ENCODE measurements at regions not wholly inside any gene's neighbourhood (a gene's known extent, or its start where the extent isn't known, plus 50 kb on each side); places are given as distances from the start of the nearest gene placed in this dataset.

GRCh38 chr15:93485438-93486327 is 396.7 kb upstream of the RGMA start:
- Histone ChIP-seq H3K36me3 (ENCODE audit: control insufficient read depth, insufficient read depth, low read length) (no peaks in the 10 kb centered on the region), H3K9ac (ENCODE audit: low read length) (no peak overlapping the region), H3K4me1 (ENCODE audit: control insufficient read depth, insufficient read depth, low read length) (no peaks in the 10 kb centered on the region), H3K27me3 (ENCODE audit: control insufficient read depth, insufficient read depth, low read length) (no peaks in the 10 kb centered on the region), H3K9me3 (ENCODE audit: control insufficient read depth, low read length) (no peaks in the 10 kb centered on the region), H3K4me3 (ENCODE audit: low read length) (no peak overlapping the region)

DNA sequence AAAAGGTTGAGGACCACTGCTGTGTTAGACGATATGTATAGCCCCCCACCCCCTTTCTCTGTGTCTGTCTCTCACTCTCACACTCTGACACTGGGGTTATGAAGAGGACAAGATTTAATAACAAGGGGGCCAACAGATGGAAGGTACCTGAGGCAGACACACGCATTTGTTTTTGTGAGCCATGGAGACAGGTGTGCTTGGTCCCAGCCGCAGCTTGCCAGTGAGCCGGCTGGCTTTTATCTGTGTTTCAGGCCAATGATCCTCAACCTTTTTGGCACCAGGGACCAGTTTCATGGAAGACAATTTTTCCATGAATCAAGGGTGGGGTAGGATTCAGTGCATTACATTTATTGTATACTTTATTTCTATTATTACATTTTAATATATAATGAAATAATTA is 394.9 kb upstream of the RGMA start:
- Histone ChIP-seq H3K9ac (ENCODE audit: low read length) (no peak overlapping the region), H3K4me1 (ENCODE audit: control insufficient read depth, insufficient read depth, low read length) (no peaks in the 10 kb centered on the region), H3K36me3 (ENCODE audit: control insufficient read depth, insufficient read depth, low read length) (no peaks in the 10 kb centered on the region), H3K27me3 (ENCODE audit: control insufficient read depth, insufficient read depth, low read length) (no peaks in the 10 kb centered on the region), H3K9me3 (ENCODE audit: control insufficient read depth, low read length) (no peaks in the 10 kb centered on the region), H3K4me3 (ENCODE audit: low read length) (no peak overlapping the region)

GRCh38 chr15:93482731-93483130 is 393.7 kb upstream of the RGMA start:
- Histone ChIP-seq H3K27me3 (ENCODE audit: control insufficient read depth, insufficient read depth, low read length) (no peaks in the 10 kb centered on the region), H3K9me3 (ENCODE audit: control insufficient read depth, low read length) (no peaks in the 10 kb centered on the region), H3K4me1 (ENCODE audit: control insufficient read depth, insufficient read depth, low read length) (no peaks in the 10 kb centered on the region), H3K9ac (ENCODE audit: low read length) (no peak overlapping the region), H3K4me3 (ENCODE audit: low read length) (no peak overlapping the region), H3K36me3 (ENCODE audit: control insufficient read depth, insufficient read depth, low read length) (no peaks in the 10 kb centered on the region)

DNA sequence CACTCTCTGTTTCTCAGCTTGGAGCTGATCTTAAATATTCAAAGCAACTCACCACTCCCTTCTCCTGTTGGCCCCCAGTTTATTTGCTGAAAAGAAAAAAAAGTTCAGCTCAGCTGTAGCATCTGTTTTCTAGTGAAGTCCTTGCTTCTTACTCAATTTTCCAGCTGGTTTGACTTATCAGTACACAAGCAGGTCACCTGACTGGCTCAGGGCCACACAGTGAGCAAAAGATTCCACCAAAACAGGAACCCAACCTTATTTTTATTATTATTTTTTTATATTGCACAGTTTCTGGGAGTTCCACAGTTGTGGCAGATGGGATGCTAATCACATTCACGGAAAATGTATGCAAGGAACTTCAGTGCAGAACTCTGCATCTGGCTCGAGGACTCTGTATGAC is 390.7 kb upstream of the RGMA start:
- no peak overlapping the region for H3K4me3 ChIP-seq (ENCODE audit: low read length)
- no peaks in the 10 kb centered on the region for H3K4me1 ChIP-seq (ENCODE audit: control insufficient read depth, insufficient read depth, low read length)
- no peaks in the 10 kb centered on the region for H3K27me3 ChIP-seq (ENCODE audit: control insufficient read depth, insufficient read depth, low read length)
- H3K36me3 ChIP-seq (ENCODE audit: control insufficient read depth, insufficient read depth, low read length), result no peaks in the 10 kb centered on the region
- no peak overlapping the region for H3K9ac ChIP-seq (ENCODE audit: low read length)
- H3K9me3 ChIP-seq (ENCODE audit: control insufficient read depth, low read length), result no peaks in the 10 kb centered on the region

DNA sequence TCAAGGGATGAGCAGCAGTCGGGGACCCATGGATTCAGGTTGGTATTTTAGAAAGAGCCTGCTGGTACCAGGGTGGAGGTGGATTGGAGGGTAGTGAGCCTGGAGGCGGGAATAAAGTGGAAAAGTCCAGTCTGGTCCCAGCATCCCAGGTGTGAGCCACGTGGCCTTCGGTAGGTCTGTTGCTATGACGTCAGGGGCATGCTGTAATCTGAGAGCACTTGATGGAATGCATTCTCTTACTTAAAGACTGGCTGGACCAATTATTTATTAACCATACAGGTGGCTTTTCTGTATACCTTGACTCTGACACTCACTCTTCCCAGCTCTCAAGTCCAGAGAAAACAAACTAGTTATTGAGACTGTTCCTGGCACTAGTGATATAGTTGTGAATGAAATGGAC is 389.9 kb upstream of the RGMA start:
- Histone ChIP-seq H3K4me3 (ENCODE audit: low read length) (no peak overlapping the region), H3K4me1 (ENCODE audit: control insufficient read depth, insufficient read depth, low read length) (no peaks in the 10 kb centered on the region), H3K36me3 (ENCODE audit: control insufficient read depth, insufficient read depth, low read length) (no peaks in the 10 kb centered on the region), H3K27me3 (ENCODE audit: control insufficient read depth, insufficient read depth, low read length) (no peaks in the 10 kb centered on the region), H3K9ac (ENCODE audit: low read length) (no peak overlapping the region), H3K9me3 (ENCODE audit: control insufficient read depth, low read length) (no peaks in the 10 kb centered on the region)

DNA sequence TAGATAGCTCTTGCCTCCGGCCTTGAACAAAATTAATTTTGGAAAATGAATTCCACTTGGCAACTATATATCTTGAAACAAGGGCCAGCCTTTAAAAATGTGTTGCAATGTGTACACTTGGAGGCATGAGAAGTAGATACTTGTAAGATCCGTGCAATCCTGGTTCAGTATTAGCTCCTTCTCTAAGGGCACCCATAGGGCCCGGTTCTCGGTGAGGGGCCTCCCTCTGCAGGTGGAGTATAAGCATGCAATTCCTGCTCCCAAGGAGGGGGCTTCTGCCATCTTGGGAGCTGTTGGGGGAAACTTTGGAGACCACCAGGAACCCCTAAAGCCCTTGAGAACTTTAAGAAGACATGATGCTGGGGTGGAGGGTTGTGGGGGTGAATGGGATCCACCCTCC is 388.7 kb upstream of the RGMA start:
- Histone ChIP-seq H3K9me3 (ENCODE audit: control insufficient read depth, low read length) (no peaks in the 10 kb centered on the region), H3K4me3 (ENCODE audit: low read length) (no peak overlapping the region), H3K9ac (ENCODE audit: low read length) (no peak overlapping the region), H3K4me1 (ENCODE audit: control insufficient read depth, insufficient read depth, low read length) (no peaks in the 10 kb centered on the region), H3K27me3 (ENCODE audit: control insufficient read depth, insufficient read depth, low read length) (no peaks in the 10 kb centered on the region), H3K36me3 (ENCODE audit: control insufficient read depth, insufficient read depth, low read length) (no peaks in the 10 kb centered on the region)

DNA sequence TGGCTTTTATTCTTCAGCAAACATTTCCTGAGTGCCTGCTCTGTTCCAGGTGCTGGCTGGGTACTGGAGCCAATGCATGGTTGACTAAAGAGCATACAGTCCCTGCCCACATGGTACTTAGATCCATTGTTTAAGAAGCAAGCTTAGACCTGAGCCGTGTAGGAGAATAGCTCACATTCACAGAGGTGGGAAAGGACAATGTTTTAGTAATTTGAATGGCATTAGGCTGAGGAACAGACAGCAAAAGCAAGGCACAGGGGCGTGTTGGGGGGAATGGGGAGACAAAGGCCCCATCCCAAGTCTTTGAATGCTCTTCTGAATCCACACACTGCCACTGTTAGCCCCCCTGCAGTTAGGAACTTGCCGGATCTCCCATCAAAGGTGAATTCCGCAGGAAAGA is 388.2 kb upstream of the RGMA start:
- Histone ChIP-seq H3K27me3 (ENCODE audit: control insufficient read depth, insufficient read depth, low read length) (no peaks in the 10 kb centered on the region), H3K4me3 (ENCODE audit: low read length) (no peak overlapping the region), H3K9me3 (ENCODE audit: control insufficient read depth, low read length) (no peaks in the 10 kb centered on the region), H3K36me3 (ENCODE audit: control insufficient read depth, insufficient read depth, low read length) (no peaks in the 10 kb centered on the region), H3K9ac (ENCODE audit: low read length) (no peak overlapping the region), H3K4me1 (ENCODE audit: control insufficient read depth, insufficient read depth, low read length) (no peaks in the 10 kb centered on the region)

GRCh38 chr15:93476491-93477177 is 387.6 kb upstream of the RGMA start:
- no peak overlapping the region for H3K4me3 ChIP-seq (ENCODE audit: low read length)
- no peaks in the 10 kb centered on the region for H3K36me3 ChIP-seq (ENCODE audit: control insufficient read depth, insufficient read depth, low read length)
- no peaks in the 10 kb centered on the region for H3K9me3 ChIP-seq (ENCODE audit: control insufficient read depth, low read length)
- no peaks in the 10 kb centered on the region for H3K27me3 ChIP-seq (ENCODE audit: control insufficient read depth, insufficient read depth, low read length)
- H3K9ac ChIP-seq (ENCODE audit: low read length), result no peak overlapping the region
- no peaks in the 10 kb centered on the region for H3K4me1 ChIP-seq (ENCODE audit: control insufficient read depth, insufficient read depth, low read length)

DNA sequence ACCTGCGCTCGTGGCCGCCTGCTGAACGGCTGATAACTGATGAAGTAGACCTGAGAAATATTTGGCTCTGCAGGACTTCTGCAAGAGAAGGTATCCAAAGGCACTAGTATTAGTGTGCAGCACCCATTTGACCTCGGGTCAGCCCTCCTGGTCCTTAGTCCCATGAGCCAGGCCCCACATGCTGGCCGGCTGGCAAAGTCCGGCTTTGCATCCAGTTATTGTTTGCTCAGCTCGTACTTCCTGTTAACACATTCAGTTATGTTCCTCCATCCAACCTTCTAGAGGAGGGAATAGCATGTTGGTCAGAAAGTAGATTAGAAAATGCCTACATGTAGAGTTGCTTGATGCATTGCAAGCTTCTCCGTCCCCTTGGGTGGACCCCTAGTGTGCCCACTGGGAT is 385.7 kb upstream of the RGMA start:
- no peaks in the 10 kb centered on the region for H3K4me1 ChIP-seq (ENCODE audit: control insufficient read depth, insufficient read depth, low read length)
- H3K4me3 ChIP-seq (ENCODE audit: low read length), result no peak overlapping the region
- no peaks in the 10 kb centered on the region for H3K27me3 ChIP-seq (ENCODE audit: control insufficient read depth, insufficient read depth, low read length)
- no peaks in the 10 kb centered on the region for H3K9me3 ChIP-seq (ENCODE audit: control insufficient read depth, low read length)
- H3K36me3 ChIP-seq (ENCODE audit: control insufficient read depth, insufficient read depth, low read length), result no peaks in the 10 kb centered on the region
- H3K9ac ChIP-seq (ENCODE audit: low read length), result no peak overlapping the region

GRCh38 chr15:93469994-93470393 is 381.0 kb upstream of the RGMA start:
- Histone ChIP-seq H3K36me3 (ENCODE audit: control insufficient read depth, insufficient read depth, low read length) (no peaks in the 10 kb centered on the region), H3K27me3 (ENCODE audit: control insufficient read depth, insufficient read depth, low read length) (no peaks in the 10 kb centered on the region), H3K4me1 (ENCODE audit: control insufficient read depth, insufficient read depth, low read length) (no peaks in the 10 kb centered on the region), H3K4me3 (ENCODE audit: low read length) (no peak overlapping the region), H3K9me3 (ENCODE audit: control insufficient read depth, low read length) (no peaks in the 10 kb centered on the region), H3K9ac (ENCODE audit: low read length) (no peak overlapping the region)

GRCh38 chr15:93467337-93467736 is 378.3 kb upstream of the RGMA start:
- H3K9ac ChIP-seq (ENCODE audit: low read length), result no peak overlapping the region
- no peaks in the 10 kb centered on the region for H3K9me3 ChIP-seq (ENCODE audit: control insufficient read depth, low read length)
- no peaks in the 10 kb centered on the region for H3K27me3 ChIP-seq (ENCODE audit: control insufficient read depth, insufficient read depth, low read length)
- H3K36me3 ChIP-seq (ENCODE audit: control insufficient read depth, insufficient read depth, low read length), result no peaks in the 10 kb centered on the region
- H3K4me3 ChIP-seq (ENCODE audit: low read length), result no peak overlapping the region
- no peaks in the 10 kb centered on the region for H3K4me1 ChIP-seq (ENCODE audit: control insufficient read depth, insufficient read depth, low read length)

- Histone ChIP-seq H3K9ac (ENCODE audit: low read length) (no peak overlapping the region), H3K4me3 (ENCODE audit: low read length) (no peak overlapping the region), H3K27me3 (ENCODE audit: control insufficient read depth, insufficient read depth, low read length) (no peaks in the 10 kb centered on the region)
These were observed 377.4 kb upstream of the RGMA start for GRCh38 chr15:93466380-93466779.

More at GRCh38 chr15:93466380-93466779, 377.4 kb upstream of the RGMA start:
- Histone ChIP-seq H3K36me3 (ENCODE audit: control insufficient read depth, insufficient read depth, low read length) (no peaks in the 10 kb centered on the region), H3K9me3 (ENCODE audit: control insufficient read depth, low read length) (no peaks in the 10 kb centered on the region), H3K4me1 (ENCODE audit: control insufficient read depth, insufficient read depth, low read length) (no peaks in the 10 kb centered on the region)

Data from mucosa of stomach (tissue), 1 donor.